ENCODE measurements at regions not wholly inside any gene's neighbourhood (a gene's known extent, or its start where the extent isn't known, plus 50 kb on each side); places are given as distances from the start of the nearest gene placed in this dataset.

DNA sequence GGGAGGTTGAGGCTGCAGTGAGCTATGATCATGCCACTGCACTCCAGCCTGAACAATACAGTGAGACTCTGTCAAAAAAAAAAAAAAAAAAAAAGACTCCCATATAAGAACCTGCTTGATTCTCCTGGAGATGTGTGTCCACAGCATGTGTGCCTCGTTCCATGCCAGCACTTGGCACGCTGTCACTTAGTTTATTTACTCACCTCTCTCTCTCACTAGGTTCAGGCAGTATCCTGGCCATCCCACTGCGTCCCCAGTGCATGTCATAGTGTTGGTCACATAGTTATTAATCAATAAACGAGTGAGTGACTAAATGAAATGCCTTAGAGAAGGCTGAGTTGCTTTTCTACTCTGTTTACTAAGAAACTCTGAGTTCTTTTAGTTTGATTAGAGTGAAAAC, 79.1 kb upstream of the GPR12 start:
- TF ChIP-seq, protein P1, sequence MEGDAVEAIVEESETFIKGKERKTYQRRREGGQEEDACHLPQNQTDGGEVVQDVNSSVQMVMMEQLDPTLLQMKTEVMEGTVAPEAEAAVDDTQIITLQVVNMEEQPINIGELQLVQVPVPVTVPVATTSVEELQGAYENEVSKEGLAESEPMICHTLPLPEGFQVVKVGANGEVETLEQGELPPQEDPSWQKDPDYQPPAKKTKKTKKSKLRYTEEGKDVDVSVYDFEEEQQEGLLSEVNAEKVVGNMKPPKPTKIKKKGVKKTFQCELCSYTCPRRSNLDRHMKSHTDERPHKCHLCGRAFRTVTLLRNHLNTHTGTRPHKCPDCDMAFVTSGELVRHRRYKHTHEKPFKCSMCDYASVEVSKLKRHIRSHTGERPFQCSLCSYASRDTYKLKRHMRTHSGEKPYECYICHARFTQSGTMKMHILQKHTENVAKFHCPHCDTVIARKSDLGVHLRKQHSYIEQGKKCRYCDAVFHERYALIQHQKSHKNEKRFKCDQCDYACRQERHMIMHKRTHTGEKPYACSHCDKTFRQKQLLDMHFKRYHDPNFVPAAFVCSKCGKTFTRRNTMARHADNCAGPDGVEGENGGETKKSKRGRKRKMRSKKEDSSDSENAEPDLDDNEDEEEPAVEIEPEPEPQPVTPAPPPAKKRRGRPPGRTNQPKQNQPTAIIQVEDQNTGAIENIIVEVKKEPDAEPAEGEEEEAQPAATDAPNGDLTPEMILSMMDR (IDR thresholded peaks at IDR 0.05) = no peak
- TF ChIP-seq POLR2A (IDR thresholded peaks at IDR 0.05) (no peak), POLR2AphosphoS5 (IDR thresholded peaks at IDR 0.05) (no peak)

All from breast epithelium (tissue), 3 donors.